GM12864 (cell line): ENCODE measurements at regions not wholly inside any gene's neighbourhood (a gene's known extent, or its start where the extent isn't known, plus 50 kb on each side); places are given as distances from the start of the nearest gene placed in this dataset.

Source experiments
- DNase-seq: peaks from one replicate; pipeline ENCODE4 v3.0.0-alpha.2; 2011; ENCODE audit warnings: low read depth
- H3K4me3 ChIP-seq: 2 replicates; pipeline ENCODE4 v1.5.1; 2011; ENCODE audit warnings: mild to moderate bottlenecking, low read depth, low read length, control low read depth
- TF ChIP-seq, protein P1 (sequence below): IDR thresholded peaks from 2 replicates; pipeline ENCODE4 v1.5.1; 2011; ENCODE audit warnings: low read depth, mild to moderate bottlenecking, moderate library complexity, low read length, control low read depth, inconsistent platforms; ENCODE audit errors: missing control alignments

DNA sequence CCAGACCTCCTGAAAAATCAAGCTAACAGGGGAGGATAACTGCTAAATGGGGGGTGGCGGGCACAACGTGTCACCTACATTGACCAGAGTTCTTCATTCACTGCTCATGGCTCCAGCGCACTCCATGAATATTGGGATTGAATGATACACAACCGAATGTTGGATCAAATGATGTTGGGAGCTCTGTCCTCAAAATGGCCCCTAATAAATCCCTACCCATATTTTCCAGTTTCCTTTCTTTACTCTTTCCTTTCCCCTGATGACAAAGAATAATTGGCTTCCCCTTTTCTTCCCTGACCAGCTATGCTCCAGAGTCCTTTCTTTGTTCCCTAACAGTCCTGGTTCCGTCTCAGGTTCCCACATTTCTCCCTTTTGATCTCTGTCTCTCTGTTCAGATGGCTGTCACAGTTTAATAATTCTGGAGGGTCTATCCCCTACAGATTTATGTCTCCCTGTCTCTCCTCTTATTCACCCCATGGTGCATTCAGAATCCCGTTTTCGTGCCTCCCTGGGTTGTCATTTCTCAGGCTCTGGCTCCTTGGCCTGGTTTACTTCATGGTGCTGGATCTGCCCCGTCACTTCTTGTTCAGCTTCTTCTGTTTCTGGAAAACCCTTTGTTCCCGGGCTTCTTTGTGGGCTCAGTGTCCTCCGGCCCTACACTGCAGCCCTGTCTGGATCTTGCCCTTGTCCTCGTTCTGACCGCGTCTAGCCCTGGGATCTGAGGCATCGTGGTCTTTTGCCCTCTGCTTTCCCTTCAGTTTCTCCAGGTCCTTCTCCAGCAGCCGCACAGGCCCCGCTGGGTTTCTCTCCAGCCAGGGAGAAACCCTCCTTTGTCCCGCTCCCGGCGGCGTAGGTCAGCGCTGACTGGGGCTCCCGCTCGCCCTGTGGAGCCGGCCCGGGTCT lies 78.3 kb downstream of the NDUFS5 start:
- no peak for DNase-seq
- TF ChIP-seq, protein P1, sequence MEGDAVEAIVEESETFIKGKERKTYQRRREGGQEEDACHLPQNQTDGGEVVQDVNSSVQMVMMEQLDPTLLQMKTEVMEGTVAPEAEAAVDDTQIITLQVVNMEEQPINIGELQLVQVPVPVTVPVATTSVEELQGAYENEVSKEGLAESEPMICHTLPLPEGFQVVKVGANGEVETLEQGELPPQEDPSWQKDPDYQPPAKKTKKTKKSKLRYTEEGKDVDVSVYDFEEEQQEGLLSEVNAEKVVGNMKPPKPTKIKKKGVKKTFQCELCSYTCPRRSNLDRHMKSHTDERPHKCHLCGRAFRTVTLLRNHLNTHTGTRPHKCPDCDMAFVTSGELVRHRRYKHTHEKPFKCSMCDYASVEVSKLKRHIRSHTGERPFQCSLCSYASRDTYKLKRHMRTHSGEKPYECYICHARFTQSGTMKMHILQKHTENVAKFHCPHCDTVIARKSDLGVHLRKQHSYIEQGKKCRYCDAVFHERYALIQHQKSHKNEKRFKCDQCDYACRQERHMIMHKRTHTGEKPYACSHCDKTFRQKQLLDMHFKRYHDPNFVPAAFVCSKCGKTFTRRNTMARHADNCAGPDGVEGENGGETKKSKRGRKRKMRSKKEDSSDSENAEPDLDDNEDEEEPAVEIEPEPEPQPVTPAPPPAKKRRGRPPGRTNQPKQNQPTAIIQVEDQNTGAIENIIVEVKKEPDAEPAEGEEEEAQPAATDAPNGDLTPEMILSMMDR = no peak
- peak overlapping the region; percentile 66 for H3K4me3 ChIP-seq

DNA sequence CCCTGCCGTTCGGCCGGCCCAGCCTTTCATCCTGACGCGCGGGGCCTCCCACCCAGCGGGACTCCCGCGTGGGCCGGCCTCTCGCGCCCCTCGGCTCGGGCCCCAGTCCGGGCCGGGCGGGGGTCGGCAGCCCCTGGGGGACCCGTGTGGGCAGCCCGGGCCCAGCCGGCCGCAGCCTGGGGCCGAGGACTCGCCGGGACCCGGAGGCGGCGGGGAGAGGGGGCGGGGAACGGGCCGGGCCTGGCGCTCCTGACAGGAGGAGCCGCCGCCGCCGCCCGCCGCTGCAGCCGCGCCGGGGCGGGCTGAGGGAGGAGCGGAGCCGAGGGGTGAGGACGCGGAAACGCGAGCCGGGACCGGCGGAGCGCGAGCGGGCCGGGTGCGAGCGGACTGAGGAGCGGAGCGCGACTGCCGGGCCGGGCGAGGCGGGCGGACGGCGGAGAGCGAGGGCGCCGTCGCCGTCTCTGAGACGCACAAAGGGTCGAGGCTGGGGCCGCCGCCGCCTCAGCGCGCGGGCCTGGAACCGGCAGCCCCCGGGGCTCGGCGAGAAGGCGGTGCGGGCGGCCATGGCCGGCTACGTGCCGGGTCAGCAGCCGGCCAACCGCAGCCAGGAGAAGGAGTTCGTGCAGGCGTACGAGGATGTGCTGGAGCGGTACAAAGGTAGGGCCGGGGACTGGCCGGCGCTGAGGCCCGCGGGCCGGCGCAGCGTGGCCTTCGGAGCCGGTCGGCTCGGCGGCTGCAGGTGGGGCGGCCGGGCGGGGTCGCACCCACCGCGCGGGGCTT lies 79.1 kb downstream of the NDUFS5 start:
- TF ChIP-seq, protein P1 = no peak
- no peak for DNase-seq
- peak overlapping the region; percentile 66 for H3K4me3 ChIP-seq

DNA sequence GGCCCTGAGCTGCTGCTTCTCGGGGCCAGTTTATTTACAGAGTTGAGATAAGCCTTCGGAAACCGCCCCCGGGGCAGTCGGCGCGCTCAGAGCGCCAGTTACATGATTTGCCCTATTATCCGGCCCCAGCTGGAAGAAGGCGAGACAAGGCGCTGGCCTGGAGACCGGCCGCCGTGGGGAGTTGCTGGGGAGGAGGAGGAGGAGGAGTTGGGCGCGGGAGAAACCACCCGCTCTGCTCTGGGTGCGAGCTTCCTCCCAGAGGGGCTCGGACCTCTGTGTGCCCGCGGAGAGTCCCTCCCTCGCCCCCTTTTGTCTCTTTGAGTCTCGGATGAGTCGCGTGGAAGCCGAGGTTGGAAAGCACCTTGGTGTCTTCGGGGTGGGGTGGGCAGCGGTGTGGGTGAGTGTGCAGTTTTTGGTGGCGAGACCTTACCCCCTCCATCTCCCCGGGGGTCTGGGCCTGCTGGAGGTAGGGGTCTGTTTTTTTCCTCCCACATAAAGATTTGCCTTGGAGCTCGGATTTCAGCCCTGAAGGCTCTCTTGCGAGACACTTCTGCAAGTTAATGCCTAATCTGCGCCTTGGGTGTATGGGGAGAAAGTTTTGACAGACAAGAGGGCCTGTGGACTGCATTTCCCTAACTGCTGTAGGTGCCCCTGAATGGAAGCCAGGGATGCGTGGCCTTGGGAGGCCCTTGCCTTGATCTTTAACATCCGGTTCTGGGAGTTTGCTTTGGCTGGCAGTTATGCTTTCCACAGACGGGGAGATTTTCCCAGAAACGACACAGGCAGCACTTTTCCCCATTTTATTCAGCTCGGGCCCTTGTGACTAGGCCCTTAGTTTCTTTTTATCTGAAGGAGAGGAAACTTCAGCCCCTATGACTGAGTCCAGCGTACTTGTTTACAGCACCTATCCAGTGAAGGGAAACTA lies 80.0 kb downstream of the NDUFS5 start:
- H3K4me3 ChIP-seq = peak overlapping the region; percentile 66
- no peak for DNase-seq
- TF ChIP-seq, protein P1 = no peak

DNA sequence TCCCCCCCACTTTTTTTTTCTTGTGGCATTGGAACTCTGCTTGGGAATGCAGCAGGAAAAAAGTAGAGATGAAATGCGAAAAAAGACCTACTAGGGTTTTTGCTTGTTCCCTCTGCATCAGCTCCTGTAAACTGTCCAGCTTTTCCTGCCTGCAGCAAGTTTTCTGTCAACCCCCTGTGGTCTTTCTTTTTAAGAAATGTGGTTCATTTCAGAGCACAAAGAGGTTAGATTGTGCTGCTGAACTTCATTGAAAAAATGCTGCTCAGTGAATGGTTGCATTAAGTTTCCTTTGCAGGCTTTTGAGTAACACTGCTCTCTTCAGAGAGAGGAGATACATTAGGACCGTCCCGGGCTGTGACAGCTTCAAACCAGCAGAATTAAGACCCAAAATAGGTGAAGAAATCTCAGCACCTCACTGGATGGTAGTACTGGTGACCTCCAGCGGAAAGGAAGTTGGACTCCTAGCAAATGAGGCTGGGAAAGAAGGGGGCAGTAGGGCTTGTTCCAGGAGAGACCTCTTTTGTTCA lies 80.7 kb downstream of the NDUFS5 start:
- TF ChIP-seq, protein P1 = no peak
- H3K4me3 ChIP-seq = peak overlapping the region; percentile 66; the same call in 1 of the 2 replicates
- DNase-seq = no peak

DNA sequence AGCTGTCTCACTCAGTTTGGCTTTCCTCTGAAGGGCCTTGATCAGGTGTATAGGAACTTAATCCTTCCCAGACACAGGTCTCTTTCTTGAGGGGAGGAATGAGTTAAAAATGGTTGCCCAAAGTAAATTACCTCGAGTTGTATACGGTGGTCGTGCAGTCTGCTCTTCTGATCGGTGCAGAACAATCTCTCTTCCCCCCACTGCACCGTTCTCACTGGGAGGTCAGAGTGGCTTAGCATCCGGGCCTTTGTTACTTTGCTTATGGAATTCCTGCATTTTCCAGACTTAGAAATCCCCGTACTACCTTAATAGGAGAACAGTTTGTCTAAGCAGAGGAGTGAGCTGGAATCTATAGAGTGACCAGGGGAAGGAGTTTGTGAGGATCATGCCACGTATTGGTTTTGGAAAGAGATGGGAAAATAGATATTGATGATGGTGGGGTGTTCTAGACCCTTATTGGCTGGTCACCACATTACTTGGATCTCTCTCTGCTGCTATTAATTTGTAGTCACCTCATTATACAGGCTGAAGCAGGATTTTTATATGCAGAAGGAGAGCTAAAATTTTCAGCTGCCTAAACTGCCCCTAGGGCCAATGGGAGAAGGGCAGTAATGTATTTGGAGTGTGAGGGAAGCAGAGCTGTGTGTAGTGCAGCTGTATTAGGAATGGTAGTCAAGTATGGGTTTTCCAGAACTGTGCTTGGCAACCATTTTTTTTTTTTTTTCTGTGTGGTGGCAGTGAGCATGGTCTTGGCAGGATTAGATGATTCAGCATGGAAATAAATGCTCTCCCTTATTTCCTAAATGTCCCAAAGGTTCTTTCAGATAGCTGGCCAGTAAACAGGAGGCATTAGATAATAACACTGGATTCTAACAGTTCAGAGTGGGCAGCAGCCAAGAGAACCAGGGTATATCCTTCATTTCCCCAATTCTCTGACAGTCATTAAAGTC lies 81.5 kb downstream of the NDUFS5 start:
- H3K4me3 ChIP-seq = peak overlapping the region; percentile 66; the same call in 1 of the 2 replicates
- TF ChIP-seq, protein P1 = no peak
- DNase-seq = no peak
